A673 (cell line): ENCODE measurements at regions not wholly inside any gene's neighbourhood (a gene's known extent, or its start where the extent isn't known, plus 50 kb on each side); places are given as distances from the start of the nearest gene placed in this dataset.

Experiments used
- BruUV-seq: library from RNA; stranded (reverse); fragments of 400-500 nt; replicated peaks from 2 replicates; lab custom pipeline; 2021; lab: Mats Ljungman, UMichigan
- CTCF ChIA-PET: fragments of 300-600 bp; sonication (Branson Sonifier 250); formaldehyde crosslinking; loops from one replicate; lab custom pipeline; 2022; ENCODE audit warnings: antibody characterized with exemption; lab: Charles Lee
- POLR2A ChIA-PET: fragments of 300-600 bp; sonication (Branson Sonifier 250); formaldehyde crosslinking; loops from one replicate; lab custom pipeline; 2022; ENCODE audit warnings: antibody characterized with exemption; ENCODE audit not compliant: low non-redundant PET; lab: Charles Lee
- DNase-seq: peaks from one replicate; pipeline ENCODE4 v3.0.0-alpha.2; 2015; ENCODE audit warnings: low spot score
- H3K27ac ChIP-seq: fragments of 200-600 bp; sonication (generic); 2 replicates; pipeline ENCODE4 v1.5.1; 2016; ENCODE audit warnings: mixed run types, low read depth, mild to moderate bottlenecking, mixed read lengths, antibody characterized with exemption, low read length; ENCODE audit not compliant: poor library complexity, severe bottlenecking
- H3K27me3 ChIP-seq: fragments of 200-600 bp; sonication (generic); replicated peaks from 2 replicates; pipeline ENCODE4 v1.6.1; 2017; ENCODE audit warnings: mixed run types, low read depth, mild to moderate bottlenecking, mixed read lengths, antibody characterized with exemption, low read length; ENCODE audit not compliant: insufficient read depth, poor library complexity
- H3K36me3 ChIP-seq: fragments of 200-600 bp; sonication (generic); 2 replicates; pipeline ENCODE4 v1.6.1; 2016; ENCODE audit warnings: mixed run types, mild to moderate bottlenecking, mixed read lengths, antibody characterized with exemption, low read length; ENCODE audit not compliant: insufficient read depth, poor library complexity, severe bottlenecking
- H3K4me1 ChIP-seq: fragments of 200-600 bp; sonication (generic); 2 replicates; pipeline ENCODE4 v1.6.1; 2017; ENCODE audit warnings: mixed run types, mild to moderate bottlenecking, mixed read lengths, antibody characterized with exemption, low read length; ENCODE audit not compliant: insufficient read depth, poor library complexity, severe bottlenecking
- H3K4me3 ChIP-seq: fragments of 200-600 bp; sonication (generic); 2 replicates; pipeline ENCODE4 v1.5.1; 2016; ENCODE audit warnings: low read depth, mixed run types, mild to moderate bottlenecking, mixed read lengths, low read length; ENCODE audit not compliant: poor library complexity, severe bottlenecking
- H3K9me3 ChIP-seq: fragments of 200-600 bp; sonication (generic); 2 replicates; pipeline ENCODE4 v1.6.1; 2016; ENCODE audit warnings: mixed run types, low read depth, mild to moderate bottlenecking, mixed read lengths, antibody characterized with exemption, low read length; ENCODE audit not compliant: poor library complexity, severe bottlenecking
- EZH2 ChIP-seq: fragments of 200-600 bp; sonication (generic); IDR thresholded peaks from 2 replicates; pipeline ENCODE4 v1.6.1; 2017; ENCODE audit warnings: borderline replicate concordance, low read depth, mild to moderate bottlenecking, mixed read lengths, antibody characterized with exemption, low read length; ENCODE audit not compliant: poor library complexity, severe bottlenecking
- intact Hi-C: fragments of 100-400 bp; cut with micrococcal nuclease; formaldehyde crosslinking; loops from one replicate; pipeline ENCODE4 v1.10.0; 2022; ENCODE audit not compliant: unreplicated experiment
- TF ChIP-seq, protein P1 (sequence below): fragments of 300-800, 200-600 bp; sonication (generic); conservative IDR thresholded peaks from 2 replicates; pipeline ENCODE4 v1.5.1; 2017; ENCODE audit warnings: low read depth, mild to moderate bottlenecking, antibody characterized with exemption, low read length, moderate library complexity, mixed read lengths

DNA sequence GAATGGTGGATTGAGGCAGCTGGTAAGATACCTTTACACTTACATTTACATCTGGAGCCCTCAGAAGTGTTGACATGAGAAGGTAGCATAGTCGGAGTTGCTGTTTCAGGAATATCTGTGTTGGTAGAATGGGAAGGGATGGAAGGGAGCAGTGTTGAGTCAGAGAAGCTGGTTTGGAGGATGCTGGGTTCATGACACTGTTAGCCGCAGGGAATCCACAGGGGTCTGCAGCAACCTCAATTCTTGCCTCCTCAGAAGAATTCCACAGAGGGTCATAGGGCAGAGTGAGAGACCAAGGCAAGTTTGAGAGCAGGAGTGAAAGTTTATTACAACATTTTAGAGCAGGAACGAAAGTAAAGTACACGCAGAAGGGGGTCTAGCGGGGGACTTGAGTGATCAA lies 536.8 kb downstream of the QKI start:
- ChIA-PET CTCF (no interaction called here), POLR2A (no interaction called here)
- no peak for DNase-seq
- Histone ChIP-seq H3K9me3 (no peaks in the 10 kb centered on the region), H3K4me1 (no peaks in the 10 kb centered on the region), H3K27ac (no peak overlapping the region), H3K27me3 (no peaks in the 10 kb centered on the region), H3K36me3 (no peaks in the 10 kb centered on the region), H3K4me3 (no peak overlapping the region)
- no TSS peak for BruUV-seq
- TF ChIP-seq, protein P1, sequence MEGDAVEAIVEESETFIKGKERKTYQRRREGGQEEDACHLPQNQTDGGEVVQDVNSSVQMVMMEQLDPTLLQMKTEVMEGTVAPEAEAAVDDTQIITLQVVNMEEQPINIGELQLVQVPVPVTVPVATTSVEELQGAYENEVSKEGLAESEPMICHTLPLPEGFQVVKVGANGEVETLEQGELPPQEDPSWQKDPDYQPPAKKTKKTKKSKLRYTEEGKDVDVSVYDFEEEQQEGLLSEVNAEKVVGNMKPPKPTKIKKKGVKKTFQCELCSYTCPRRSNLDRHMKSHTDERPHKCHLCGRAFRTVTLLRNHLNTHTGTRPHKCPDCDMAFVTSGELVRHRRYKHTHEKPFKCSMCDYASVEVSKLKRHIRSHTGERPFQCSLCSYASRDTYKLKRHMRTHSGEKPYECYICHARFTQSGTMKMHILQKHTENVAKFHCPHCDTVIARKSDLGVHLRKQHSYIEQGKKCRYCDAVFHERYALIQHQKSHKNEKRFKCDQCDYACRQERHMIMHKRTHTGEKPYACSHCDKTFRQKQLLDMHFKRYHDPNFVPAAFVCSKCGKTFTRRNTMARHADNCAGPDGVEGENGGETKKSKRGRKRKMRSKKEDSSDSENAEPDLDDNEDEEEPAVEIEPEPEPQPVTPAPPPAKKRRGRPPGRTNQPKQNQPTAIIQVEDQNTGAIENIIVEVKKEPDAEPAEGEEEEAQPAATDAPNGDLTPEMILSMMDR: no peak
- TF ChIP-seq EZH2: no peak
- intact Hi-C loops: loop anchor here (10.0 kb wide), 2 partner anchors 777 to 973 kb away; no protein-coding TSS in a partner anchor

DNA sequence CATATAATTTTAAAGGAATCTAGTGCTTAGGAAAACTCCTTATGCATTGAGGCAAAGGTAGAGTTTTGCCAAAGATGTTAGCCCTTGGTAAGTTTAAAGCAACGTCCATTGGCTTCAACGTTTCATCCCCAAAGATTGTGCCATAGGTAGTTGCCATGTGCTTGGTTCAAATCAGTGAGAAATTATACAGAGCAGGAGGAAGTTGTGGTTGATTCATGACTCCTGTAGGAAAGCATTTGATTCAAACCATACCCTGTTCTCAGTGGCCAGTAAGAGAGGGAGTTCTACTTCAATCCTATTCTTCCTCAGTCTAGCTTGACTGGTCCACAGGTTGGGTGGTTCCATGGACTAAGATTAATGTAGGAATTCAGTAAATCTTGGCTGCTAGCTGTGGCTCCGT lies 535.6 kb downstream of the QKI start:
- Histone ChIP-seq H3K9me3 (no peaks in the 10 kb centered on the region), H3K27me3 (no peaks in the 10 kb centered on the region), H3K4me3 (no peak overlapping the region), H3K27ac (no peak overlapping the region), H3K36me3 (no peaks in the 10 kb centered on the region), H3K4me1 (peaks cover 4% of the 10 kb centered on the region)
- no peak for TF ChIP-seq EZH2
- TF ChIP-seq, protein P1: no peak
- intact Hi-C loops: loop anchor here (10.0 kb wide), 2 partner anchors 775 to 975 kb away; no protein-coding TSS in a partner anchor
- DNase-seq: no peak
- no TSS peak for BruUV-seq
- POLR2A ChIA-PET: no interaction called here
- CTCF ChIA-PET: no interaction called here

DNA sequence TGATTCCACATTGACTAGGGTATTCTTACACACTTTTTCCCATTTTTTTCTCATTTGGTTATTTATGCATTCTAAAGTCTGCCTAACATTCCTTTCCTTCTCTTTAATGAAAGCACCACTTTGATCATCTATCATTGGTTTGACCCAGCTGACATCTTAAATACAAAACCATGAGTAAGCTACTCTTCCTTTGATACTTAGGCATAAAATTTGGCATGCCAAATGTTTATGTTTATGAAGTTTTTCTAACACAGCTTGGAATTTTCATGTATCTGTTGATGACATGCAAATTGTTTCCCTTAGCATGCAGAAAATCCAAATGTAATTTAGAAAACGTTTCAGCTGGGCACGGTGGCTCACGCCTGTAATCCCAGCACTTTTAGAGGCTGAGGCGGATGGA lies 534.9 kb downstream of the QKI start:
- POLR2A ChIA-PET: no interaction called here

More for the DNA sequence above, 534.9 kb downstream of the QKI start:
- intact Hi-C loops: no loop called here
- Histone ChIP-seq H3K27me3 (no peaks in the 10 kb centered on the region), H3K4me1 (peaks cover 11% of the 10 kb centered on the region), H3K4me3 (no peak overlapping the region), H3K27ac (no peak overlapping the region), H3K9me3 (no peaks in the 10 kb centered on the region), H3K36me3 (no peaks in the 10 kb centered on the region)
- no TSS peak for BruUV-seq
- no peak for TF ChIP-seq EZH2
- TF ChIP-seq, protein P1: no peak
- DNase-seq: no peak
- CTCF ChIA-PET: no interaction called here
